Uterus (tissue), 2 donors: ENCODE measurements at regions not wholly inside any gene's neighbourhood (a gene's known extent, or its start where the extent isn't known, plus 50 kb on each side); places are given as distances from the start of the nearest gene placed in this dataset.
"Not testable (repeated sequence)": the region's sequence is repeated elsewhere in the genome, so short reads cannot be mapped to it uniquely, and the experiment has no call there.

Experiments used
- POLR2A ChIP-seq, 2 donors: fragments of 450-650 bp; IDR thresholded peaks; one replicate each; pipeline ENCODE4 v1.6.1; 2016; ENCODE audit warnings: antibody characterized with exemption in 2 of 2, mild to moderate bottlenecking in 1 of 2, moderate library complexity in 1 of 2
- TF ChIP-seq, protein P1 (sequence below), 4 experiments: fragments of 200-600 bp in 2 of 4; fragments of 450-650 bp in 2 of 4; sonication (generic) in 2 of 4; IDR thresholded peaks; one replicate each; pipeline ENCODE4 v1.5.1; 2016 to 2019; ENCODE audit warnings: antibody characterized with exemption in 4 of 4, mild to moderate bottlenecking in 2 of 4, moderate library complexity in 1 of 4

DNA sequence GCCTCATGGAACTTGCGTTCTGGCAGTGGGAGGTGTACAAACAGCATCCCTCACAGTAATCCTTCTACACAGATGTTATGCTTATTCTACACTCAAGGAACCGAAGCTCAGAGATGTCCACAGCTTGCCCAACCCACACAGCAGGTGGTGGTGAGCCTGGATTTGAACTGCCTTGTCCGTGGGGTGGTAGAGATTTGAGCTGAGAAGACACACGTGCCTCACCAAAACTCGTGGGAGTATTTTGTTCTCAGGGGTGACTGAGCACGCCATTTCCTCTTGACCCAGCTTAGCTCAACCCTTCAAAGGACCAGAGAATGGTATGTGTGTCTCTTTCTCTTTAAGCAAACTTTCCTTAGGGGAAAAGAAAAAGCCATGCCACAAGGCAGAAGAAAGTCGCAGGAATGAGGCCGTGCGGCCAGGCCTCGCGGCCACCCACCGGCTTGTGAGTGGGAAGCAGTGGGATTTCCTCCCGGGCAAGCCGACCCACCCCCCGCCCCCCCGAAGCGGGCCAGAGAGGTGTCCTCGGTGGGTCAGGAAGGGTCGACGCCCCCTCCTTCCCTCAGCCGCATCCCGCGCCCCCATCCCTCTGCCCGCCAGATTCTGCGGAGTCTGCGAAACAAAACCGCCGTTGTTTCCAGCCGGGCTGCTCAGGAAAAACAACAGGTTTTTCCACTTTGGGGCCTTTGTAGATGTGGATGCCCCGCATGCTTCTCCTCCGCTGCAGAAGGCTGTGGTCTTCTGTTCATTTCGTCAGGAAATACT is 123.8 kb upstream of the ZNF469 start:
- TF ChIP-seq, protein P1, sequence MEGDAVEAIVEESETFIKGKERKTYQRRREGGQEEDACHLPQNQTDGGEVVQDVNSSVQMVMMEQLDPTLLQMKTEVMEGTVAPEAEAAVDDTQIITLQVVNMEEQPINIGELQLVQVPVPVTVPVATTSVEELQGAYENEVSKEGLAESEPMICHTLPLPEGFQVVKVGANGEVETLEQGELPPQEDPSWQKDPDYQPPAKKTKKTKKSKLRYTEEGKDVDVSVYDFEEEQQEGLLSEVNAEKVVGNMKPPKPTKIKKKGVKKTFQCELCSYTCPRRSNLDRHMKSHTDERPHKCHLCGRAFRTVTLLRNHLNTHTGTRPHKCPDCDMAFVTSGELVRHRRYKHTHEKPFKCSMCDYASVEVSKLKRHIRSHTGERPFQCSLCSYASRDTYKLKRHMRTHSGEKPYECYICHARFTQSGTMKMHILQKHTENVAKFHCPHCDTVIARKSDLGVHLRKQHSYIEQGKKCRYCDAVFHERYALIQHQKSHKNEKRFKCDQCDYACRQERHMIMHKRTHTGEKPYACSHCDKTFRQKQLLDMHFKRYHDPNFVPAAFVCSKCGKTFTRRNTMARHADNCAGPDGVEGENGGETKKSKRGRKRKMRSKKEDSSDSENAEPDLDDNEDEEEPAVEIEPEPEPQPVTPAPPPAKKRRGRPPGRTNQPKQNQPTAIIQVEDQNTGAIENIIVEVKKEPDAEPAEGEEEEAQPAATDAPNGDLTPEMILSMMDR (IDR thresholded peaks at IDR 0.05), result not testable (repeated sequence)
- not testable (repeated sequence) for TF ChIP-seq POLR2A (IDR thresholded peaks at IDR 0.05)
